Neural progenitor cell (in vitro differentiated cells): ENCODE measurements at regions not wholly inside any gene's neighbourhood (a gene's known extent, or its start where the extent isn't known, plus 50 kb on each side); places are given as distances from the start of the nearest gene placed in this dataset.
"Not testable (repeated sequence)": the region's sequence is repeated elsewhere in the genome, so short reads cannot be mapped to it uniquely, and the experiment has no call there.

Source experiments
- DNase-seq: peaks from one replicate; pipeline ENCODE4 v3.0.0-alpha.2; 2016; ENCODE audit warnings: low spot score
- H2AFZ ChIP-seq: fragments of 200-600 bp; sonication (generic); replicated peaks from 2 replicates; pipeline ENCODE4 v1.6.1; 2016; ENCODE audit warnings: antibody characterized with exemption
- H3F3A ChIP-seq: fragments of 200-600 bp; sonication (generic); 2 replicates; pipeline ENCODE4 v1.6.1; 2016; ENCODE audit warnings: antibody characterized with exemption, low read depth
- H3K27ac ChIP-seq: fragments of 200-600 bp; sonication (generic); 2 replicates; pipeline ENCODE4 v1.5.1; 2016; ENCODE audit warnings: mild to moderate bottlenecking
- H3K27me3 ChIP-seq: fragments of 200-600 bp; sonication (generic); 2 replicates; pipeline ENCODE4 v1.6.1; 2016; ENCODE audit warnings: mild to moderate bottlenecking, moderate library complexity
- H3K36me3 ChIP-seq: fragments of 200-600 bp; sonication (generic); 2 replicates; pipeline ENCODE4 v1.5.1; 2016
- H3K4me1 ChIP-seq: fragments of 200-600 bp; sonication (generic); 2 replicates; pipeline ENCODE4 v1.6.1; 2016; ENCODE audit warnings: mixed run types
- H3K4me2 ChIP-seq: fragments of 200-600 bp; sonication (generic); 2 replicates; pipeline ENCODE4 v1.6.1; 2016
- H3K4me3 ChIP-seq: fragments of 200-600 bp; sonication (generic); 2 replicates; pipeline ENCODE4 v1.5.1; 2016
- H3K79me2 ChIP-seq: fragments of 200-600 bp; sonication (generic); 2 replicates; pipeline ENCODE4 v1.6.1; 2016; ENCODE audit warnings: low read depth
- H3K9ac ChIP-seq: fragments of 200-600 bp; sonication (generic); 2 replicates; pipeline ENCODE4 v1.6.1; 2016
- H3K9me3 ChIP-seq: fragments of 200-600 bp; sonication (generic); 2 replicates; pipeline ENCODE4 v1.5.1; 2016; ENCODE audit warnings: low read depth
- H4K20me1 ChIP-seq: fragments of 200-600 bp; sonication (generic); 2 replicates; pipeline ENCODE4 v1.6.1; 2016; ENCODE audit warnings: low read depth
- H3K27ac Mint-ChIP-seq: 3 replicates; pipeline ENCODE4 v1.8.0; 2021; ENCODE audit warnings: mixed read lengths
- H3K27me3 Mint-ChIP-seq: 2 replicates; pipeline ENCODE4 v1.8.0; 2022; ENCODE audit warnings: low read depth, mild to moderate bottlenecking, inconsistent platforms, moderate library complexity, mixed read lengths; ENCODE audit not compliant: insufficient read depth
- H3K36me3 Mint-ChIP-seq: 3 replicates; pipeline ENCODE4 v1.8.0; 2021; ENCODE audit warnings: mixed read lengths
- H3K4me1 Mint-ChIP-seq: 3 replicates; pipeline ENCODE4 v1.8.0; 2021; ENCODE audit warnings: mixed read lengths
- H3K4me3 Mint-ChIP-seq: 3 replicates; pipeline ENCODE4 v1.8.0; 2021; ENCODE audit warnings: mild to moderate bottlenecking, moderate library complexity, mixed read lengths
- H3K9me3 Mint-ChIP-seq: 3 replicates; pipeline ENCODE4 v1.8.0; 2020; ENCODE audit warnings: mixed read lengths
- CTCF ChIP-seq: fragments of 200-600 bp; sonication (generic); IDR thresholded peaks from 2 replicates; pipeline ENCODE4 v1.5.1; 2017; ENCODE audit warnings: antibody characterized with exemption, mild to moderate bottlenecking
- EZH2 ChIP-seq: fragments of 200-600 bp; sonication (generic); IDR thresholded peaks from 2 replicates; pipeline ENCODE4 v1.6.1; 2017; ENCODE audit warnings: antibody characterized with exemption, mild to moderate bottlenecking, moderate library complexity

GRCh38 chr4:9001153-9001552 is 129.5 kb upstream of the HMX1 start:
- H3F3A ChIP-seq, H3K27ac Mint-ChIP-seq, H2AFZ ChIP-seq, H3K9me3 ChIP-seq, H3K4me1 Mint-ChIP-seq, H3K79me2 ChIP-seq, H3K4me3 Mint-ChIP-seq, H4K20me1 ChIP-seq, H3K9ac ChIP-seq, H3K36me3 Mint-ChIP-seq, H3K36me3 ChIP-seq, H3K4me1 ChIP-seq, H3K27ac ChIP-seq, H3K9me3 Mint-ChIP-seq: not testable (repeated sequence)
- H3K27me3 Mint-ChIP-seq, result peaks cover 26% of the 10 kb centered on the region
- DNase-seq, result peak; percentile 17
- TF ChIP-seq EZH2, result peak; percentile 43
- H3K4me2 ChIP-seq, result peak overlapping the region; percentile 74
- H3K4me3 ChIP-seq, result peak overlapping the region; percentile 35
- peaks cover 23% of the 10 kb centered on the region for H3K27me3 ChIP-seq

- not testable (repeated sequence) for H4K20me1 ChIP-seq, H3K79me2 ChIP-seq, H3K36me3 Mint-ChIP-seq, H3K9me3 Mint-ChIP-seq, H3K36me3 ChIP-seq, H3K4me1 Mint-ChIP-seq, H3F3A ChIP-seq, H3K4me1 ChIP-seq, H3K27ac ChIP-seq, H3K27ac Mint-ChIP-seq, H3K9me3 ChIP-seq, H3K9ac ChIP-seq
- Mint-ChIP-seq H3K4me3 (peak overlapping the region; percentile 67), H3K27me3 (peaks cover 26% of the 10 kb centered on the region)
- H3K4me3 ChIP-seq, result peak overlapping the region; percentile 35
- peak; percentile 62 for DNase-seq
- peak overlapping the region; percentile 74 for H3K4me2 ChIP-seq
- H2AFZ ChIP-seq, result peak overlapping the region; percentile 99
- H3K27me3 ChIP-seq, result peaks cover 23% of the 10 kb centered on the region
- peak; percentile 56 for TF ChIP-seq EZH2
- TF ChIP-seq CTCF, result peak; percentile 66
Observed at GRCh38 chr4:9000505-9001001, 128.9 kb upstream of the HMX1 start.

GRCh38 chr4:8992981-8993380 is 121.3 kb upstream of the HMX1 start:
- not testable (repeated sequence) for H3K4me1 Mint-ChIP-seq, H3K36me3 Mint-ChIP-seq, H3K36me3 ChIP-seq, H3K27ac ChIP-seq, H3K27me3 Mint-ChIP-seq, H3K4me1 ChIP-seq, H3K27ac Mint-ChIP-seq, H3K27me3 ChIP-seq, H3K4me2 ChIP-seq, H3K4me3 Mint-ChIP-seq, H3K4me3 ChIP-seq, H3K9me3 Mint-ChIP-seq, H2AFZ ChIP-seq, DNase-seq, H4K20me1 ChIP-seq, H3K79me2 ChIP-seq, H3K9ac ChIP-seq, H3F3A ChIP-seq, H3K9me3 ChIP-seq

GRCh38 chr4:8991449-8991848 is 119.8 kb upstream of the HMX1 start:
- not testable (repeated sequence) for H3K9ac ChIP-seq, H2AFZ ChIP-seq, DNase-seq, H3K36me3 Mint-ChIP-seq, H4K20me1 ChIP-seq, H3K27ac Mint-ChIP-seq, H3K36me3 ChIP-seq, H3K27me3 Mint-ChIP-seq, H3F3A ChIP-seq, H3K27me3 ChIP-seq, H3K4me2 ChIP-seq, H3K4me1 Mint-ChIP-seq, H3K4me3 ChIP-seq, H3K79me2 ChIP-seq, H3K9me3 ChIP-seq, H3K4me1 ChIP-seq, H3K27ac ChIP-seq, H3K4me3 Mint-ChIP-seq, H3K9me3 Mint-ChIP-seq

- not testable (repeated sequence) for H3K4me2 ChIP-seq, H3K27me3 Mint-ChIP-seq, H3F3A ChIP-seq, H3K36me3 ChIP-seq, H3K27me3 ChIP-seq, H3K4me3 Mint-ChIP-seq, H3K27ac ChIP-seq, H3K27ac Mint-ChIP-seq, DNase-seq, H3K4me1 Mint-ChIP-seq, H3K36me3 Mint-ChIP-seq, H3K79me2 ChIP-seq, H3K4me1 ChIP-seq, H4K20me1 ChIP-seq, H3K9me3 ChIP-seq, H3K9me3 Mint-ChIP-seq, H3K9ac ChIP-seq, H2AFZ ChIP-seq, H3K4me3 ChIP-seq
Observed at GRCh38 chr4:8990341-8990740, 118.7 kb upstream of the HMX1 start.

- H3K4me3 Mint-ChIP-seq, H3K4me3 ChIP-seq, H3K9me3 Mint-ChIP-seq, DNase-seq, H3K4me1 Mint-ChIP-seq, H2AFZ ChIP-seq, H4K20me1 ChIP-seq, H3K9me3 ChIP-seq, H3K4me1 ChIP-seq, H3K4me2 ChIP-seq, H3K27me3 ChIP-seq, H3K9ac ChIP-seq, H3K27ac ChIP-seq, H3K27ac Mint-ChIP-seq, H3K27me3 Mint-ChIP-seq, H3K36me3 Mint-ChIP-seq, H3K79me2 ChIP-seq, H3F3A ChIP-seq, H3K36me3 ChIP-seq: not testable (repeated sequence)
Observed at GRCh38 chr4:8985786-8986185, 114.1 kb upstream of the HMX1 start.

GRCh38 chr4:8984641-8985040 is 113.0 kb upstream of the HMX1 start:
- not testable (repeated sequence) for H3K9me3 Mint-ChIP-seq, H2AFZ ChIP-seq, H3K27ac ChIP-seq, H3K27me3 ChIP-seq, H3K79me2 ChIP-seq, H3K4me1 Mint-ChIP-seq, H3K9ac ChIP-seq, H3K36me3 ChIP-seq, H3K36me3 Mint-ChIP-seq, H3K4me2 ChIP-seq, H4K20me1 ChIP-seq, H3K27me3 Mint-ChIP-seq, H3K4me3 ChIP-seq, H3K4me3 Mint-ChIP-seq, H3F3A ChIP-seq, H3K9me3 ChIP-seq, DNase-seq, H3K27ac Mint-ChIP-seq, H3K4me1 ChIP-seq

GRCh38 chr4:8983921-8984320 is 112.3 kb upstream of the HMX1 start:
- not testable (repeated sequence) for DNase-seq, H3K9me3 Mint-ChIP-seq, H3K4me3 Mint-ChIP-seq

More at GRCh38 chr4:8983921-8984320, 112.3 kb upstream of the HMX1 start:
- H3K36me3 ChIP-seq, H4K20me1 ChIP-seq, H3F3A ChIP-seq, H3K36me3 Mint-ChIP-seq, H3K4me1 ChIP-seq, H3K27ac ChIP-seq, H3K79me2 ChIP-seq, H3K4me2 ChIP-seq, H2AFZ ChIP-seq, H3K27ac Mint-ChIP-seq, H3K9ac ChIP-seq, H3K9me3 ChIP-seq, H3K27me3 Mint-ChIP-seq, H3K4me1 Mint-ChIP-seq, H3K27me3 ChIP-seq, H3K4me3 ChIP-seq: not testable (repeated sequence)
